Gastroesophageal sphincter (tissue), 4 donors: ENCODE measurements at regions not wholly inside any gene's neighbourhood (a gene's known extent, or its start where the extent isn't known, plus 50 kb on each side); places are given as distances from the start of the nearest gene placed in this dataset.

ENCODE experiments used
- ATAC-seq: fragments of 150-250 bp; one replicate; pipeline ENCODE4 v1.9.1; 2016; ENCODE audit warnings: mild to moderate bottlenecking, moderate library complexity
- H3K27ac ChIP-seq, 4 donors: fragments of 200-600 bp; sonication (generic) in 3 of 4; 1 replicate in 3 of 4; 2 replicates in 1 of 4; pipeline ENCODE4 v1.5.1; 2016 to 2019
- H3K27me3 ChIP-seq: fragments of 200-600 bp; sonication (generic); one replicate; pipeline ENCODE4 v1.5.1; 2019
- H3K36me3 ChIP-seq, 2 donors: fragments of 200-600 bp; sonication (generic); one replicate each; pipeline ENCODE4 v1.5.1; 2019; ENCODE audit warnings: control low read depth in 1 of 2
- H3K4me1 ChIP-seq, 3 donors: fragments of 200-600 bp; sonication (generic); 1 replicate in 2 of 3; 2 replicates in 1 of 3; pipeline ENCODE4 v1.5.1; 2016 to 2019; ENCODE audit warnings: control low read depth in 2 of 3
- H3K4me3 ChIP-seq, 2 donors: fragments of 200-600 bp; sonication (generic); one replicate each; pipeline ENCODE4 v1.5.1; 2019; ENCODE audit warnings: mild to moderate bottlenecking in 1 of 2, moderate library complexity in 1 of 2
- H3K9me3 ChIP-seq, 3 donors: fragments of 200-600 bp; sonication (generic); one replicate each; pipeline ENCODE4 v1.5.1; 2017 to 2019; ENCODE audit warnings: control low read depth in 2 of 3
- EP300 ChIP-seq: sonication (generic); formaldehyde crosslinking; IDR thresholded peaks from one replicate; pipeline ENCODE4 v1.6.1; 2017; ENCODE audit warnings: antibody characterized with exemption, mild to moderate bottlenecking
- POLR2A ChIP-seq, 2 donors: fragments of 450-650 bp; IDR thresholded peaks; one replicate each; pipeline ENCODE4 v1.6.1; 2017; ENCODE audit warnings: antibody characterized with exemption in 2 of 2, mild to moderate bottlenecking in 2 of 2, moderate library complexity in 1 of 2
- POLR2AphosphoS5 ChIP-seq: sonication (generic); formaldehyde crosslinking; IDR thresholded peaks from one replicate; pipeline ENCODE4 v1.6.1; 2017; ENCODE audit warnings: antibody characterized with exemption
- WGBS, 2 donors: methylation state at CpG; one replicate each; pipeline ENCODE4 v1.1.5; 2018; ENCODE audit warnings: low coverage in 1 of 2; 5-methylcytosine and 5-hydroxymethylcytosine counted together
- TF ChIP-seq, protein P1 (sequence below), 4 experiments: fragments of 200-600 bp in 2 of 4; fragments of 450-650 bp in 2 of 4; sonication (generic) in 1 of 4; IDR thresholded peaks; one replicate each; pipeline ENCODE4 v1.5.1; 2017 to 2019; ENCODE audit warnings: antibody characterized with exemption in 4 of 4, mild to moderate bottlenecking in 2 of 4, moderate library complexity in 2 of 4

DNA sequence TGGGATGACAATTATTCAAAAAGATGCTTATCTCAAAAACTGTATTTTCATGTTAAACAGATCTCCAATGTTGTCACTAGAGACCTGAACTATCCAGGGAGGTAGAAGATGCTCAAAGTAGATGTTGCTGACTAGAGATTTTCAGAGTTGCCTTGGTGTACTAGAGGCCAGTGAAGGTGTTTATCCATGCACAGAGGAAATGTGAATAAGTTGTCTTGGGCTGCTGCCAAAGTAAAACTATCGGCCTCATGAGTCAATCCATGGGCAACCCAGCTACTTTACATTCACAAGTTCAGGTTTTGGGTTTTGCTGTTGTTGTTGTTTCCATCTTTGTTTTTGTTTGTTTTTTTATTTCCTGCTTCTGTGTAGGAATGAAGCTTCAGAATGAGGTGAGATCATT is 141.1 kb upstream of the RANBP3L start:
- Histone ChIP-seq H3K27ac (no peak overlapping the region), H3K9me3 (no peaks in the 10 kb centered on the region), H3K4me3 (no peak overlapping the region), H3K4me1 (no peaks in the 10 kb centered on the region), H3K27me3 (no peaks in the 10 kb centered on the region), H3K36me3 (no peaks in the 10 kb centered on the region)
- ATAC-seq: no peak
- TF ChIP-seq EP300 (no peak), POLR2A (IDR thresholded peaks at IDR 0.05) (no peak), POLR2AphosphoS5 (no peak)
- TF ChIP-seq, protein P1, sequence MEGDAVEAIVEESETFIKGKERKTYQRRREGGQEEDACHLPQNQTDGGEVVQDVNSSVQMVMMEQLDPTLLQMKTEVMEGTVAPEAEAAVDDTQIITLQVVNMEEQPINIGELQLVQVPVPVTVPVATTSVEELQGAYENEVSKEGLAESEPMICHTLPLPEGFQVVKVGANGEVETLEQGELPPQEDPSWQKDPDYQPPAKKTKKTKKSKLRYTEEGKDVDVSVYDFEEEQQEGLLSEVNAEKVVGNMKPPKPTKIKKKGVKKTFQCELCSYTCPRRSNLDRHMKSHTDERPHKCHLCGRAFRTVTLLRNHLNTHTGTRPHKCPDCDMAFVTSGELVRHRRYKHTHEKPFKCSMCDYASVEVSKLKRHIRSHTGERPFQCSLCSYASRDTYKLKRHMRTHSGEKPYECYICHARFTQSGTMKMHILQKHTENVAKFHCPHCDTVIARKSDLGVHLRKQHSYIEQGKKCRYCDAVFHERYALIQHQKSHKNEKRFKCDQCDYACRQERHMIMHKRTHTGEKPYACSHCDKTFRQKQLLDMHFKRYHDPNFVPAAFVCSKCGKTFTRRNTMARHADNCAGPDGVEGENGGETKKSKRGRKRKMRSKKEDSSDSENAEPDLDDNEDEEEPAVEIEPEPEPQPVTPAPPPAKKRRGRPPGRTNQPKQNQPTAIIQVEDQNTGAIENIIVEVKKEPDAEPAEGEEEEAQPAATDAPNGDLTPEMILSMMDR (IDR thresholded peaks at IDR 0.05): no peak
- WGBS, 2 donors: 0 to 15% methylated on average over 1 of the region's 1 CpG

DNA sequence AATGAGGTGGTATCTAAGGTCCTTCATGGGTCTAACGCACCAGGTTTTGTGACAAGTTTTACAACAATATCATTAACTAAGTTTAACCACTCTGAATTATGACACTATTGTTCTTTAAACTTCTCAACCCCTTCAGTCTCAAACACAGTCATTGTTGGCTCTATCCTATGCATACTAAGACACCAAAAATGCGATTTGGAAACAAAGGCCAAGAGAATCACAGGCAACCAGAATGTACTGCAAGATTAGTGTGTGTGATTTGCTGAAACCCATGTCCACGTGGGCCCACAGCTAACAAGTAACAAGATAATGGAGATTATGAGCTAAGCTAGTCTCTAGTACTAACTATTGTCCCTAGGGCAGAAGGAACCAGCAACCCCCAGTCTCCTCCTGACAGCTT is 142.2 kb upstream of the RANBP3L start:
- 91 to 94% methylated on average over 3 of the region's 3 CpGs for WGBS, 2 donors
- H3K27me3 ChIP-seq: no peaks in the 10 kb centered on the region
- TF ChIP-seq, protein P1 (IDR thresholded peaks at IDR 0.05): no peak
- TF ChIP-seq POLR2A (IDR thresholded peaks at IDR 0.05) (no peak), POLR2AphosphoS5 (no peak), EP300 (no peak)
- no peaks in the 10 kb centered on the region for H3K9me3 ChIP-seq
- no peaks in the 10 kb centered on the region for H3K4me1 ChIP-seq
- ATAC-seq: no peak
- H3K4me3 ChIP-seq: no peak overlapping the region
- no peak overlapping the region for H3K27ac ChIP-seq
- no peaks in the 10 kb centered on the region for H3K36me3 ChIP-seq

DNA sequence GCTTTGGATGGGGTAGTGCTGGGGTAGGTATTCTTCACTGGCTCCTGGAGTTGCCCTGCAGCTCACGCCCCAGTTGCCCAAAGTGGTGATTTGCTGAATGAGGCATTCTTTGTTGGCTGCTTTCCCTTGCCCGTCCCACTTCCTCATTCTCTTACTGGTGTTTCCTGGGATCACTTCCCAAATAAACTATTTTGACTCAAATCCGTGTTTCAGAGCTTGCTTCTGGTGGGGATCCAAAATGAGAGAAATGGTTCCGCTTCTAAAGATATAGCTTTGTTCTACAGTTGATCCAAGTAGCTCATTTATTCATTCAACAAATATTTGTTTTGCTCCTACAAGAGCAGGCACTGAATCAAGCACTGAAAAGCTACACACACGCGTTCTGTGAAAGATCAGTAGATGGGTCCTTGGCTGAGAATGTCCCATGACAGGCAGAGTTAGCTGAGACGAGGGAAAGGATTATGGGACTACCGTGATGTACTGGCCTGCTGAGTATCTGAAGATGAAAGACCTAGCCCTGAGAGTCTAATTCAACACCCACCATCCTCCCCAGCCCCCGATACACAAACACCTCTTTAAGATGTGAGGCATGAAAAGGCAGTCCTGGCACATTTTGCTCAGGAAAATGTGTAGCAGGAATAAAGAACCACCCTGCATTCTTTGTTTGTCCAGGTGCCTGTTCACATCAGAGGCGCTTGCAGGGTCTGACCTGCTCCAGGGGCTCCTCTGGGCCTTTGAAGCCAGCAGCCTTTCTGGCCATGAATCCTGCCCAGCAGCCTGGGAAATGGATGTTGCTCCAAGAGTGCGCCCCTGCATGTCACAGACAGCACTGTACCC is 143.1 kb upstream of the RANBP3L start:
- Histone ChIP-seq H3K27me3 (no peaks in the 10 kb centered on the region), H3K36me3 (no peaks in the 10 kb centered on the region), H3K4me3 (no peak overlapping the region), H3K27ac (no peak overlapping the region), H3K9me3 (no peaks in the 10 kb centered on the region), H3K4me1 (no peaks in the 10 kb centered on the region)
- TF ChIP-seq POLR2A (IDR thresholded peaks at IDR 0.05) (no peak), EP300 (no peak), POLR2AphosphoS5 (no peak)
- TF ChIP-seq, protein P1 (IDR thresholded peaks at IDR 0.05): no peak
- WGBS, 2 donors: 46 to 66% methylated on average over 7 to 8 of the region's 11 CpGs
- peak; percentile 56 for ATAC-seq

DNA sequence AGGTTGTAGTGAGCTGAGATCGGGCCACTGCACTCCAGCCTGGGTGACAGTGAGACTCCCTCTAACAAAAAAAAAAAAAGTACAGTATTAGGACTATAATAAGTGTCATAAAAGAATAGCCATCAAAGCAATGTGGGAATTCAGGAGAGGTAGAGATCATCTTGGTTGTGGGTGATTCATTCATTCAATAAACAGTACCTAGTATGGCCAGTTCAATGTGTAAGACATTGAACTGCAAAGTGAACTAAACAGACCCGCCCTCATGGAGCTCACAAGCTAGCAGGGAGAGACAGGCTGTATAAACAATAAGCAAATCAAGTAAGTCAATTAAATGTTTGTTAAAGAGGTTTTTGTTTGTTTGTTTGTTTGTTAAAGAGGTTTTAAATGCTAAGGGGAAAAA is 146.1 kb upstream of the RANBP3L start:
- H3K4me1 ChIP-seq: no peaks in the 10 kb centered on the region
- 78 to 100% methylated on average over 2 of the region's 2 CpGs for WGBS, 2 donors
- TF ChIP-seq, protein P1 (IDR thresholded peaks at IDR 0.05): no peak
- H3K27ac ChIP-seq: no peak overlapping the region
- no peaks in the 10 kb centered on the region for H3K36me3 ChIP-seq
- no peak for ATAC-seq
- no peaks in the 10 kb centered on the region for H3K27me3 ChIP-seq
- H3K4me3 ChIP-seq: no peak overlapping the region
- H3K9me3 ChIP-seq: no peaks in the 10 kb centered on the region
